GM21576 (cell line): ENCODE measurements at regions not wholly inside any gene's neighbourhood (a gene's known extent, or its start where the extent isn't known, plus 50 kb on each side); places are given as distances from the start of the nearest gene placed in this dataset.
"Not testable (repeated sequence)": the region's sequence is repeated elsewhere in the genome, so short reads cannot be mapped to it uniquely, and the experiment has no call there.

Experiments
- ATAC-seq: cut with Tn5 transposase; IDR thresholded peaks from one replicate; pipeline ENCODE4 v1.9.1; 2021; ENCODE audit warnings: mild to moderate bottlenecking, moderate library complexity; ENCODE audit not compliant: unreplicated experiment

DNA sequence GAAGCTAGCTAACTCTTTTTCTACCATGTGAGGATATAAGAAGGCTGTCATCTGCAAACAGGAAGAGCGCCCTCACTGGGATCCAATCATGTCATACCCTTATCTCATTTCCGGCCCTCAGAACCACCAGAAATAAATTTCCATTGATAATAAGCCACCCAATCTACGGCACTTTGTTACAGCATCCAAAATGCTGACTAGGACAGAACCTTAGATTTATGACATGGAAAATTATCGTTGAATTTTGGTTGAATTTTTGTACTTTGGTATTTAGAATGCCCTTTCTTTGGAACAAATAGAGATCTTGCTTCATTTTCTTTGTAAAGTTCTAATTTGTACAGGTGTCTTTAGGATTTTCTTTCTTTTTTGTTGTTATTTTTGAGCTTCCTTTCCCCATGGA, 53.3 kb upstream of the CYLC2 start:
- ATAC-seq = no peak

DNA sequence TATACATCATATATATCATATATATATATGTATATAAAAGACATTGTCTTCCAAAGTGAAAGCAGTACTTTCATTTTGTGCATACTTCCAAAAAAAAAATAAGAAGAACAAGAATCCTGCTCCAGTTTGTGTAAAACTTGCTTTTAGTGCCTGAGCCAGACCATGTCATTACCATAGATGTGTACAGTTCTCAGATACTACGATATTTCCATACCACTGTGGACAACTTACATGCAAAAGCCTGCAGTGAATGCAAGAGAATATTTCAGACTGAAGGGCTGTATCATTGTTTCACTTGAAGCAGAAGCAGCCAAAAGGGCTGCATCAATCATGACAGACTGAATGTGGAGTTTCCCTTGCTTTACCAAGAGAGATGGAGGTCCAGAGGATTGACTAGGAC, 72.6 kb upstream of the CYLC2 start:
- ATAC-seq = no peak

DNA sequence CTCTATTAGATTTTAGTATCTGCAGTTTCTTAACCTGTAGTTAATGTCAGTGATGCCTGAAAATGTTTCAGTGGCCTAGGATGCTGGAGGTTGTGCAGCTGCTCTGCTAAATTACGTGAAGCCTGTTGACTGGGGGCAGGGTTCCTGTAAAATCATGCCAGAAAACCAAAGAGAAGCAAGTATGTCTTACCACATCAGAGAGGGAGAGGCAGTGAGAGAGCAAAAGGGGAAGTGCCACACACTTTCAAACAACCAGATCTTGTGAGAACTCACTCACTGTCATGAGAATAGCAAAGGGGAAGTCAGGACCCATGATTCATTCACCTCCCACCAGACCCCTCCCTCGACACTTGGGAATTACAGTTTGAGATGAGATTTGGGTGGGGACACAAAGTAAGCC, 83.9 kb upstream of the CYLC2 start:
- no peak for ATAC-seq

DNA sequence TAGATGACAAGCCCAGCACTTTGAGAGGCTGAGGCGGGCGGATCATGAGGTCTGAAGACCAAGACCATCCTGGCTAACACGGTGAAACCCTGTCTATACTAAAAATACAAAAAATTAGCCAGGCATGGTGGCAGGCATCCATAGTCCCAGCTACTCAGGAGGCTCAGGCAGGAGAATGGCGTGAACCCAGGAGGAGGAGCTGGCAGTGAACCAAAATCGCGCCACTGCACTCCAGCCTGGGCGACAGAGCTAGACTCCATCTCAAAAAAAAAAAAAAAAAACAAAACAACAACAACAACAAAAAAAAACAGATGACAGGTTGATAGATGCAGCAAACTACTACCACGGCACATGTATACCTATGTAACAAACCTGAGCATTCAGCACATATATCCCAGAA, 89.3 kb upstream of the CYLC2 start:
- ATAC-seq = not testable (repeated sequence)

DNA sequence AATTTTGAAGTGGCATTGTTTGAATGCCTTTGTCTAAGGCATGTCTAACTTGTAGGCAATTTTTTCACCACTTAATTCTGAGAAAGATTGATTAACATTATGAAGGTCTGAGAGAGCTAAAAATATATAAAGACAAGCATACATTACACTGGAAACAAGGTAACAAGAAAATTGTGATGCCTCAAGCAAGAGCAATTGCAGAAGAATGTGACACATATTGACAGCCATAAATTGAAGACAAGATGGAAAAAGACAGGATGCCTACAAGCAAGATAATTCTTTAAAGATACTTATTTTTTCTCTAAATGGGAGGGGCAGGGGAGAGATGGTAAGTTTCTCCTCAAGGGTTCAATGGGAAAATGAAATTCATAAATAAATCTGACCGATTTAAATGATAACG, 103.1 kb upstream of the CYLC2 start:
- ATAC-seq = no peak

DNA sequence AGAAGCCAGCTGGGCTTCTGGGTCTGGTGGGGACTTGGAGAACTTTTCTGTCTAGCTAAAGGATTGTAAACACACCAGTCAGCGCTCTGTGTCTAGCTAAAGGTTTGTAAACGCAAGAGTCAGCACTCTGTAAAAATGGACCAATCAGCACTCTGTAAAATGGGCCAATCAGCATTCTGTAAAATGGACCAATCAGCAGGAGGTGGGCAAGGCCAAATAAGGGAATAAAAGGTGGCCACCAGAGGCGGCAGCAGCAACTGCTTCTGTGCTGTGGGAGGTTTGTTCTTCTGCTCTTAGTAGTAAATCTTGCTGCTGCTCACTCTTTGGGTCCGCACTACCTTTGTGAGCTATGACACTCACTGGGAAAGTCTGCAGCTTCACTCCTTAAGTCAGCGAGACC, 106.4 kb upstream of the CYLC2 start:
- not testable (repeated sequence) for ATAC-seq

DNA sequence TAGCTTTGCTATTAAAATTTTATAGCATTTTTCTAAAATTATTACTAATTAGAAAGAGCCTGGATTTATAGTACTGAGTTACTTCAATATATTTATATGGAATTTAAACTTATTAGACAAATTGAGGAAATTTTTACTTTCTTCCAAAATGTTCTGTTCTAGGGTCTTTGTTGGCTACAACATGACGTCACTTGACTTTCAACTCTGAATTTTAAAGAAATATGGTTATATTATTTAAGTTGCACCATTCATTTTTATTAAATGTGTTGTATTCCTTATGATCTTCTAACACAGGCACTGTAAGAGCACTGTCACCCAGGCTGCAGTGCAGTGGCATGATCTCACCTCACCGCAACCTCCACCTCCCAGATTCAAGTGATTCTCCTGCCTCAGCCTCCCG, 119.4 kb upstream of the CYLC2 start:
- no peak for ATAC-seq

DNA sequence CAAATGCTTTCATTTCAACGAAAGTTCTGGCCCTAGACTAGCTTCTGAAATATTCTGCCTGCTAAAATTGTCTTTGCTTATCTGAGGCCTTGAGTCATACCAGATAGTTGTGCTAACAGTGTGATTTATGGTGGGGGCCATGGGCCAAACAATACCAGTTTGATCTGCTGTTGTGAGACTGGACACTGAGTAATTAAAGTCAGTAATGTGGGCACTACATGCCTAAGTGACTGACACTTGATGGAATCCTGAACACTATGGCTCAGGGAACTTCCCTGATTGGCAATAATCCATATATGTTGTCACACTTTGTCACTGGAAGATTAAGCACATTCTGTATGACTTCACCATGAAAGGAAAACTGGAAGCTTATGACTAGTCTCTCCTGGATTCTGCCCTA, 127.6 kb upstream of the CYLC2 start:
- no peak for ATAC-seq

DNA sequence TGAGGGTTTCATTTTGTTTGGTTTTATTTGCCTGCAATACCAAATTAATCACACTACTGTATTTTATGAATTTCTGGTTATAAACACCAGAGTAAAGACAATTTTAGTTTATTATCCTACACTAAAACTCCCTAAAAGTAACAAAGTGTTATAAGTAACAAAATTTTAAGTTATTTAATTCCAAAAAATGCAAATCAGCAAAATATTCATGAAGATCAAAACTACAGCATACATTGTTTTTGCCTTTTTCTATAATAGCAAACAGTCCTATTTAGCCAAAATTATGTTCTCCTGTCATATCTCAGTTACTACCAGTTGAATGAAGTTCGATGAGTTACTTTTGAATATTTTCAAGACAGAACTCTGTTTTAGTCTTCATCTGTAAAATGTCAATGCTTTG, 132.7 kb upstream of the CYLC2 start:
- ATAC-seq = no peak

DNA sequence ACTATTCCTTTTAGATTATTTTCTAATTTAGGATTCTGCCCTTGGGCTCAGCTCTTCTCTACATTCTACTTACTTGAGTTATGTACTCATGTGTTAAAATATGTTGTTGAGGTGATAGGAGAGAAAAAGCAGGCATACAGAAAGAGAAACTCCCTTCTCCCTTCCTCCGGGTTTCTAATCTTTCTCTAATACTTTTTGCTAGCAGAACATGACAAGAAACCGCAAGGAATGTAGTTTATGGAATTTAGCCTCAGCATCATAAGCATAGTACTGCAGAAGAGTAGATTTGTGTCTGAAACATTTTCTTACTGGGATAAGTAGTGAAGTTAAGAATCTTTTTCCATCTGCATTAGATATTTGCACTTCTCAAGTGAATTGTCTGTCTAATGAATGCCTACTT, 139.5 kb upstream of the CYLC2 start:
- no peak for ATAC-seq

DNA sequence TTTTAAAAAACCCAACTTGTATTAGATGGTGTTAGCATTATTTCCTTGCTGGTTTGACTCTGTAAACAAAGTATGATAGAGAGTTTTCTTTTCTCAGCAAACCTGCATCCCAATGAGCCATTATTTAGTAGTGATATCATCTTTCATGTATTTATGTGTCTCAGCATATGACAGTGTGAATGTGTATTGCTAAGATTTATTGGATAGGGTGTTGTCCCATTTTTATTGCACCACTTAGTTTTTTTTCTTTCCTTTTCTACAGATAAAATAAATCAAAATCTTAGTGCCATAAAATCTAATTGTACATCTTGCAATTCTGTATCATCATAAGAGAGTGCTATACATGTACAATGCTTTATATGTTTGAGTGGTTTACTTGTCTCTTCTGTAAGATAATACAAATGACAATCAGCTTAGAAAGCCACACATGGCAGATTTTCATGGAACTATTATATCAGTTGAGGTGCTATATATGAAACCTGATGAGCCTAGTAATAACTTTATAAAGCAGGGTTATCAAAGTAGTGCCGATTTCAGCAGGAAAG, 149.2 kb upstream of the CYLC2 start:
- no peak for ATAC-seq

DNA sequence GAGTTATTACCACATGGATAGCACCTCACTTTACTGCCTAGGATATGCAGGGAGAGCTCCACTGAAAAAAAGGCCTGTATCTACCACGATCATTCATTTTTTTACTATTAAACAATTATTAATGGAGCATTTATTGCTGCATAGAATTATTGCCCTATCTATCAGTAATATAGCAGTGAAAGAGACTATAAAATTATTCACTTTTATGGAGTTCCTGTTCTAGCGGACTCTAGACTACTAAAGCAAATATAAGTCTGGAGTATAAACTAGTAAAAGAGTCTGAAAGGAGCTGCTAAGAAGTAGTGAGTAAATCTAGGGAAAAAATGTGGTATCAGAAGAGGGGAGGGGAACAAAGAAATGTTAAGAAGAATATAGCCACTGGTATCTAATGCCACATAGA, 150.4 kb upstream of the CYLC2 start:
- no peak for ATAC-seq

DNA sequence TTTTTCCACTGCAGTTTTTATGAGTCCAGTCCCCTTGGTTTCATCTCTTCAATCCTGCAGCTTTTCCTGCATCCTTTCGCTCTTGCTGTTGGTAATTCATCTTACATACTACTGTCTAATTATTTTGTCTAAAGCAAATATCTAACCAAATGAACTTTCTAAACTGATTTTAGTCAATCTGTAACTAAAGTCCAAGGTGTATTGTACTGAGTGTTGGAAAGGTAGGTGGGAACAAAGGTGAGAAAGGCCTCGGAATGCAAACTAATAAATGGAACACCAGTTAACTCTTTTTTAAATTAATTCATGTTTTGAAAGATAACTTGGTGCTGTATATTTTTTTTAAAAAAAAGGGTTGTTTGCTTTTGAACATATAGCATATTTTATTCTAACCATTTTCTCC, 152.7 kb upstream of the CYLC2 start:
- no peak for ATAC-seq

DNA sequence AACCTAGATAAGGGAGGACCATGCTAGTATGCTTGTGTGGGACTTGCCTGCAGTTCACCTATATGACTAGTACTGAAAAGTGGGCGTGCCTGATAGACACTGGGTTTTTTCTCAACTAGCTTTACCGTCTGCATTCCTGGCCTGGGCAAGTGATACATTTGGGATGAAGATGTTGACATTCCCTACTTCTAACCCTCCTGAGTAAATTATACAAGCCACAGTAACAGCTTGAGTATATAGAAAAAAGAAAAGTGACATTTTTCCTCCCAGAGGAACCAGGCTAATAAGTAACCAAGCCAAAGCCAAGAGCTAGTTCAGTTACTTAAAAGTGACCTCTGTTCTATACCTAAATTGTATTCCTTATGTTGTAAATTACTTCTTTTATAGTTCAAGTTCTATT, 153.8 kb upstream of the CYLC2 start:
- no peak for ATAC-seq

DNA sequence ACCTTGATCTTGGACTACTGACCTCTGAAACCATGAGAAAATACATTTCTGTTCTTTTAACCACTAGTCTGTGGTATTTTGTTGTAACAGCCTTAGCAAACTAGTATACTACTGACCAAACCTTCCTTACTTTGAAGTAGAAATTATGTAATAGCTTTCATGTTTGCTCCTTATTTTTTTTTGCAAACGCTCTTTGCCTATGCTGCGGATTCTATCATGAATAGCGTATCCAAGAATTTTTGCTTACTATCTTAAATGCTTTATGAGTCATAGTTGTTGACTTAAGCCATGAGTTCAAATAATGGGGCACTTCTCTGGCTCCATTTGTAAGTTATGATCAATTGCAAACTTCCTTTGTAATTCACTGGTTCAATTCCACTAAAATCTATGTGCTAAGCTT, 154.8 kb upstream of the CYLC2 start:
- no peak for ATAC-seq

DNA sequence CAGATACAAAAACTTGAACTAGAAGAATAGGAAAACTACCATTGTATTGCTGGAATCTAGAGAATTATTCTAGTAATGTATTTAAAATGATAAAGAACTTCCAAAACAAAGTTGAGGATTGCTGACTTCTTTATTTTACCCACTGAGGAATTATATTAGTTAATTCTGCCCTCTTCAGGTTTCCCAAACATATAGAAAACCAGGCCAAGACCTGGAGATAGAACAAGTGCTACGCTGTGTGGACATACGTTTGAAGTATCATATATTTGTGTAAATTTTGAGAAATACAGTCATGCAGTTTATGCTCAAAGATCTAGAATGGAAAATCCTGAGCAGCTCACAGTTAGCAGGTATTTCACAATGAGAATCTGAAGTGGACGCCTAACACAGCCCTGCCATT, 162.3 kb upstream of the CYLC2 start:
- ATAC-seq = no peak

DNA sequence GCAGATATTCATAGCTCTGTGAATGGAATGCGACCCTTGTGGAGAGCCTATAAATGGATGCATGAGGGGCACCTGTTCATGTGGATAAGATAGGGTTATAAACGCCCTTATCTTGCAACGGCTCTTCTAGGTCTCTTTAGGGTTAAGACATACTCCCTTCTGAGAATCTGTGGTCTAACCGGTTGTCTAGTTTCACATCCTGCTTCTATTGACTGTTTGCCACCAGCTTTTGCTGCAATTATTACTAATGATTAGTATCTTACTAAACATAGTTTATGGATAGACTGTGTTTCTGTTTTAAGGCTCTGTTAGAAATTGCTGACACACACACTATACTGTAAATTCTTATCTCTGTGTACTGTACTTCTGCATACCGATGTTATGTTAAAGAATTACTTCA, 198.9 kb upstream of the CYLC2 start:
- ATAC-seq = no peak

DNA sequence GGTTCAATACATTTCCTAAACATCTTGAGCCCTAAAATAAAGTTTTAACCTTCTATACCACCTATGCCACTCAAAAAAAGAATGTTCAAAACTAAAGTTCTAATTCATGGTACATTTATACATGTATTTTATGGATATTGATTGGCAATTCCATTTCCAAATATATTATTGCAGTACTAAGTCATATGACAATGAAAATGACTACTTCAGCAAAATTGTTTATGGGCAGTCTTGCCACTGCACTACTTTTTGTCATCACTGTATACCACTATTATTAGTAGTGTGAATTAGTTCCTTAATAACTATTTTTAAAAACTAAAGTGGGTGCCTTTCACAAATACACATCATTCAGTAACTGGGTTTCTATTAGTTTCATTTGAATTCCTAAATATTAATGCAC, 199.6 kb upstream of the CYLC2 start:
- ATAC-seq = no peak

DNA sequence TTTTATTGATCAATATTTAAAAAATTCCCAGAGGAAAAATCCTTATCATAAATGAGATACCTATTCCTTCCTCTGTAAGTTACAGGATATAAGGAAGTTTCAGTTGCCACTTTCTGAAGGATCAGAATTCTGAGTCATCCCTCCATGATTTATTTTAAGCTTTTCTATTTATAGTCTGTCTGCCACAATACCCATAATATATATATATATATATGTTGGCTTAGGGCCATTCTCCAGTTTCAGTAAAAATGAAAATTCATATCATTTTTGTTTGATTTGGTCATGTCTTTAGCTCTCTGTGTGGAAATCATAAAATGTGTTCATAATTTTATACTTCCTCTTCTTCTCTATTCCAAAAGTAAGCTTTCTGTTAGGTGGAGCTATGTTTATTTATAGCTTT, 215.8 kb upstream of the CYLC2 start:
- ATAC-seq = no peak

DNA sequence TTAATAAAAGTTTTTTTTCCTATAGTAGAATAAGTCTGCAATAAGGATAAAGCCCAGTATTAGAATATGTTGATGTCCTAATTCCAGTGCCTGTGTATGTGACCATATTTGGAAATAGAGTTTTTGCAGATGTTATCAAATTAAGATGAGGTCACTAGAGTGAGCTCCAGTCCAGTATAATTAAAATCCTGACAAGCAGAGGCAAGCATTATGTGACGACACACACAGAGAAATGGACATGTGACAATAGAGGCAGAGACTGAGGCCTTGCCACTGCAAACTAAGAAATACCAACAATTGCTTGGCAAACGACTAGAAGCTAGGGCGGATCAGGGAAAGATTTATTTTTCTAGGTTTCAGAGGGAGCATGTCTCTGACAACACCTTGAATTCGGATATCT, 216.4 kb upstream of the CYLC2 start:
- ATAC-seq = no peak

DNA sequence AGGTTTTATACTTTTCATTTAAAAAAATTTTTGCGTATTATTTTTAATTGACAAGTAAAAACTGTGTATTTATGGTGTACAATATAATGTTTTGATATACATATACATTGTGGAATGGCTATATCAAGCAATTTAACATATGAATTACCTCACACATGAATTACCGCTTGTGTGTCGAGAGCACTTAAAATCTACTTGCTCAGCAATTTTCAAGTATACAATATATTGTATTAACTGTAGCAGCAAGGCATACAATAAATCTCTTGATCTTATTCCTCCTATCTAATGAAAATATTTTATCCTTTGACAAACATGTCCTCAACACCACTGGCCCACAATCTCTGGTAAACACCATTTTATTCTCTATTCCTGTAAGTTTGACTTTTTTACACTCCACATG, 224.4 kb upstream of the CYLC2 start:
- no peak for ATAC-seq

DNA sequence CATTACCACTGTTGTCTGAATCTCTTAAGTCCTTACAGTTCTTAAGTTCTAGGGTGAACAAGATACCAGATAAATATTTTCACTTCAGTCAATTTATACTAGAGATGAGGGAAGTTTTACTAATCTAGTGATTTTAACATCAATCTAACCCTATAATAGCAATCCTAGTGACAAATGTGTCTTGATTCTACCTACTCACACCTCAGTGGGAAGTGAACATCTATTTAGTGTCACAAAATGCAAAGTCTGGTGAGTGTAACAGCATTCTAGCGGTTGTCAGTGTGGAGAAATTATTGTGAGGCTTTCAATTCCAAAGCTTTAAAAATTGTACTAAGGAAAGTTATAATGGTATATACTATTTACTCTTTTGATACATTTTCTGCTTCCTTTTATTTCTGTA, 225.8 kb upstream of the CYLC2 start:
- ATAC-seq = no peak

DNA sequence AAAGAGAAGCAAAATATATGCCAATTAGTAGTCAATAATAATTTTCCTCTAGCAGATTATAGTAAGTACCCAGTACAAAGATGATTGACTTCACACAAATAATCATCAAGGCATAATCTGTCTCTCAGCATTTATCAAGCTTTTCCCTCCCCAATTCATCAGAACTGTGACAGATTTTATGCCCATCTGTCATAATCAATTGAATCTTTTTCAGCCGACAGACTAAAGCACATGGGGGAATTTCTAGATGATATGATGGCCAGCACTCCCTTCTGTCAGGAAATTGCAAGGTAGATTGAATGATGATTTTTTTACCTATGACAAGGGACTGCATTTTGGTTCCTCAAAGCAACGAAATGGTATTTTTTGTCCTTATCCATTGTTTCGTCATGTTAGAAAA, 227.1 kb upstream of the CYLC2 start:
- no peak for ATAC-seq

DNA sequence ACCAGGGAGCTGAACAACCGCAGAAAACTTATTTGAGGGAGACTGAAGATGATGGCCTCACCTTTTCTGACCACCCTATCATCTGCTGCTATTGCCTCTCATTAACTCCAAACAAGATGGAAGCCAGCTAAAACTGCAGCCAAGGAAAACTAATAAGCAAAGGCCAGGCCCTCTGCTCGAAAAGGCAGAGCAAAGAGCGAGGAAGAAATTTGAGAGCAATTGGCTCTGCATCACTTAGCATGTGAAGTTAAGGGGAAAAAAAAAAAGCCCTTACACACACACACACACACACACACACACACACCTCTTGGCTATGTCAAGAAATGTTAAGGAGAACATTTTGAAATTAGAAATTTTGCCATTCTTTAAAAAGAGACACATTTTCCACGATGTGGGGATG, 228.1 kb upstream of the CYLC2 start:
- ATAC-seq = no peak
